Lower leg skin (tissue), 3 donors: ENCODE measurements at regions not wholly inside any gene's neighbourhood (a gene's known extent, or its start where the extent isn't known, plus 50 kb on each side); places are given as distances from the start of the nearest gene placed in this dataset.

Experiments
- POLR2A ChIP-seq, 2 donors: fragments of 450-650 bp; IDR thresholded peaks; one replicate each; pipeline ENCODE4 v1.6.1; 2016 to 2017; ENCODE audit warnings: antibody characterized with exemption in 2 of 2, mild to moderate bottlenecking in 1 of 2, moderate library complexity in 1 of 2
- TF ChIP-seq, protein P1 (sequence below), 3 donors: fragments of 450-650 bp; IDR thresholded peaks; one replicate each; pipeline ENCODE4 v1.5.1; 2016; ENCODE audit warnings: antibody characterized with exemption in 3 of 3, mild to moderate bottlenecking in 3 of 3, moderate library complexity in 2 of 3

DNA sequence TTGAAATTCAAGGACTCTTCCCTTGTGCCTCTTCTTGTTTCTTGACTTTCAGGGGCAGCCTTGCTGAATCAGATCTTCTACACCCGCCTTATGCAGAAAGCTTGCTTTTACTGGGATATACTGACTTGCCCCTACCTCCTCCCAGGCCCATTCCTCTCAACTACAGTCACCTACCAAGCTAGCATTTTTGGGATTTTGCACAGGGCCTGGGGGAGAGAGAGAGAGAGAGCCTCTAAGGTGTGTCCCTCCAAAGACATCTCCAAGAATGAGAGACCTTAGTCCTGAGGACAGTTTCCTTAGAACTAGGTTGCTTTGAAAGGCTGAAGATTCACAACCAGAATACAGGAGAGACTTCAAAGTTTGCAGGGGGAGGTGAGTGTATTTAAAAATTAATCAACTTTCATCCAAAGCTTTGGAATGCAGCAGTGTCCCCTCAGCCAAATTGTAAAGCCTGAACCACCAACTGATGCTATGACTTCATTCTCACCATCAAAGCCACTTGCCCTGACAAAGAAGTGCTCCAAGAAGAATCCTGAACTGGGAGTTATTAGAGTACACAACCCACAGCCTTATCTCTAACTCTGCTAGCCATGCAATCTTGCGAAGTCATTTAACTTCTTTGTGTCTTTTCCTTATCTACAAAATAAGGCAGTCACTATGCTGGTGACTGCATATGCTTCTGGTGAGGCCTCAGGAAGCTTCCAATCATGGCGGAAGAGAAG is 96.1 kb upstream of the EGLN3 start:
- no peak for TF ChIP-seq POLR2A (IDR thresholded peaks at IDR 0.05)
- TF ChIP-seq, protein P1, sequence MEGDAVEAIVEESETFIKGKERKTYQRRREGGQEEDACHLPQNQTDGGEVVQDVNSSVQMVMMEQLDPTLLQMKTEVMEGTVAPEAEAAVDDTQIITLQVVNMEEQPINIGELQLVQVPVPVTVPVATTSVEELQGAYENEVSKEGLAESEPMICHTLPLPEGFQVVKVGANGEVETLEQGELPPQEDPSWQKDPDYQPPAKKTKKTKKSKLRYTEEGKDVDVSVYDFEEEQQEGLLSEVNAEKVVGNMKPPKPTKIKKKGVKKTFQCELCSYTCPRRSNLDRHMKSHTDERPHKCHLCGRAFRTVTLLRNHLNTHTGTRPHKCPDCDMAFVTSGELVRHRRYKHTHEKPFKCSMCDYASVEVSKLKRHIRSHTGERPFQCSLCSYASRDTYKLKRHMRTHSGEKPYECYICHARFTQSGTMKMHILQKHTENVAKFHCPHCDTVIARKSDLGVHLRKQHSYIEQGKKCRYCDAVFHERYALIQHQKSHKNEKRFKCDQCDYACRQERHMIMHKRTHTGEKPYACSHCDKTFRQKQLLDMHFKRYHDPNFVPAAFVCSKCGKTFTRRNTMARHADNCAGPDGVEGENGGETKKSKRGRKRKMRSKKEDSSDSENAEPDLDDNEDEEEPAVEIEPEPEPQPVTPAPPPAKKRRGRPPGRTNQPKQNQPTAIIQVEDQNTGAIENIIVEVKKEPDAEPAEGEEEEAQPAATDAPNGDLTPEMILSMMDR (IDR thresholded peaks at IDR 0.05) = no peak
